SK-N-MC (cell line): ENCODE measurements at regions not wholly inside any gene's neighbourhood (a gene's known extent, or its start where the extent isn't known, plus 50 kb on each side); places are given as distances from the start of the nearest gene placed in this dataset.

Source experiments
- EZH2 ChIP-seq: fragments of 200-600 bp; sonication (generic); IDR thresholded peaks from one replicate; pipeline ENCODE4 v1.6.1; 2017; ENCODE audit warnings: antibody characterized with exemption
- FOXP2 ChIP-seq: optimal IDR thresholded peaks from 2 replicates; pipeline ENCODE3; 2011; ENCODE audit warnings: mild to moderate bottlenecking, moderate library complexity; ENCODE audit not compliant: insufficient read depth; ENCODE audit errors: extremely low read length, control extremely low read depth
- POLR2AphosphoS5 ChIP-seq: IDR thresholded peaks from 2 replicates; pipeline ENCODE4 v1.6.1; 2012; ENCODE audit warnings: mild to moderate bottlenecking, low read depth, low read length, borderline replicate concordance

DNA sequence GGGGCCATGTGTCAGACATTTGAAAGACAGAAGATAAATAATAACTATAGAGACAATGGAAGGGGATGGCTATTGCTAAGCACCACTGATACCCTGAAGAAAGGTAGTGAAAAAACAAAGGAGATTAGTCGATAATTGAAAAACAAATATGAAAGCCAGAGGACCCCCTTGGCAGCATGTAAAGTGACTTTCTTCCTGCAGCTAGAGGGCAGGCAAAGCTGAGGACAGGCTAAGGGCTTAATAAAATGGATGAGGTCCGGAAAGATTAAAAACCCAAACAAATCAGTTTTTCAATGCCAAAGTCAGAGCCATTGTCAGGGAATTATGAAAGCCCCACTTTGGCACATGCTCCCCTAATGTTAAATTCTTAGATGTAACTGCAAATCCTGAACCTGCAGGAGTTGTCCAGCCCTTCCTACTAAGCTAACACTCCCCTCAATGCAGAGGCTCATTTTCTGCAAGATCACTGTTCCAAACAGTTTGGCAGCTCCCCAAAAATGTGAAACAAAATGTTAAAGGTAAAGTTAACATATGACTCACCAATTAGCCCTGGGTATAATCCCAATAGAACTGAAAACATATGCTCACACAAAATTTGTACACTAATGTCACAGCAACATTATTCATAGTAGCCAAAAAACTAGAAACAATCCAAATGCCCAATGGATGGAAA, 1177.9 kb downstream of the GRIK2 start:
- TF ChIP-seq EZH2: no peak
- no peak for TF ChIP-seq POLR2AphosphoS5
- no peak for TF ChIP-seq FOXP2
